NCI-H1105 treated with DMSO at 0.1 percent for 48 hours (cell line): ENCODE measurements at regions not wholly inside any gene's neighbourhood (a gene's known extent, or its start where the extent isn't known, plus 50 kb on each side); places are given as distances from the start of the nearest gene placed in this dataset.

Source experiments
- DNase-seq: peaks from one replicate; lab custom pipeline; 2025; lab: John Stamatoyannopoulos, UW

DNA sequence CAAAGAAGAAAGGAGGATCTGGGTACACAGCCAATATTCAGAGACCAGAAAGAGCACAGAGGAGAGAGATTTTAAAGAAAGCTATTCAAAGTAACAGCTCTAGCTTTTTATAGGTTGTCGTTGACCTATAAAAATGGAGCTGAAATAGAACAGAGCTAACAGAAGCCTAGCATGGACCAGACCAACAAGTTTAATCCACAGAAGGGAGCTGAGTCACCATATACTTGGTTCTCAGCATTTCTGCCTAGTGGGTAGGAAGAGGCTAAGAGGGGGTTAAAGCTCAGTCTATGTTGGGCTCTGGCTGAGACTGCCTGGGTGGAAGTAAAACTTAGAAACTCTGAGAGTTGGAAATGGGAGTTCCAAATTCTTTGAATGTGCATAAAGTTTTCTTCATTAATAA is 678.0 kb upstream of the CDH2 start:
- peak; percentile 19 for DNase-seq

DNA sequence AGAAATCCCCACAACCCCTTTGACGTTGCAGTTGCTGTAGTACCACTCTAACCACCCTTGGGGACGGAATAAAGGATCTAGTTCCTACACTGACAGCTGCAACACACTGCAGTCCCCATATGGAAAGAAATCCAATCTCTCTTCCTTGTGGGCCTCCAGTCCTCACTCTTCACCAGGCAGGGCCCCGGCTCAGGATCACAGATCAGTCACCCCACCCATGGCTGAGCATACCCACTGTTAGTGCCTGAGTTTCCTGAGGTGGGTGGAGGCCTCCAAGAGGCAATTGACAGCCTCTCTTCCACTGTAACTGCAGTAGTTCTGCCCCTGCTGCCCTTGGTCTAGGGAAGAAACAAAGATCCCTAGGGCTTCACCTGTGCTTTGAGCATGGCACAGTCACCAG is 670.0 kb upstream of the CDH2 start:
- DNase-seq, result no peak

DNA sequence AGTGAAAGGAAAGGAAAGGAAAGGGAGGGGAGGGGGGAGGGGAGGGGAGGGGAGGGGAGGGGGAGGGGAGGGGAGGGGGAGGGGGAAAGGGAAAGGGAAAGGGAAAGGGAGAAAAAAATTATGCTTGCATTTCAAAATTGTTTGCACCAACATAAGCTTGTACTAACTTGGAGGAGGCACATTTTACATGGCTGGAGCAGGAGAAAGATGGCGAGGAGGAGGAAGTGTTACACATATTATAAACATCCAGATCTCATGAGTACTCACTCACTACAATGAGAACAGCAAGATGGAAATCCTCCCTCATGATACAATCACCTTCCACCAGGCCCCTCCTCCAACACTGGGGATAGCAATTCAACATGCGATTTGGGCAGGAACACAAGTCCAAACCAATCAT is 660.2 kb upstream of the CDH2 start:
- no peak for DNase-seq

DNA sequence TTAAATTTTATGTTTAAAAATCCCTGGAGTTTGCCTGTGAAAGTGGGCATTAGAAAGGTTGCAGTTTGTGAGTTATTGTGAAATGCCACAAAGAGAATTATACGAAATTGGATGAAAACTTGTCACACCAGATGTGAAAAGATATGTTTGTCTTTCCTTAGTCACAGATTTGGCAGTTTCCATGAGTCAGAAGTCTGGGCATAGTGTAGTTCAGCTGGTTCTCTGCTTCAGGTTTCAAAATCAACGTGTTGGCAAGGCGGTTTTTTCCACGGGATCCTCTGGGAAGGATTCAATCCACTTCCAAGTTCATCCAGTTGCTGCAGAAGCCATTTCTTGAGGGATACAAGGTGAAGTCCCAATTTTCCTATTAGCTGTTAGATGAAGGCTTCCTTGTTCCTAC is 658.0 kb upstream of the CDH2 start:
- no peak for DNase-seq

DNA sequence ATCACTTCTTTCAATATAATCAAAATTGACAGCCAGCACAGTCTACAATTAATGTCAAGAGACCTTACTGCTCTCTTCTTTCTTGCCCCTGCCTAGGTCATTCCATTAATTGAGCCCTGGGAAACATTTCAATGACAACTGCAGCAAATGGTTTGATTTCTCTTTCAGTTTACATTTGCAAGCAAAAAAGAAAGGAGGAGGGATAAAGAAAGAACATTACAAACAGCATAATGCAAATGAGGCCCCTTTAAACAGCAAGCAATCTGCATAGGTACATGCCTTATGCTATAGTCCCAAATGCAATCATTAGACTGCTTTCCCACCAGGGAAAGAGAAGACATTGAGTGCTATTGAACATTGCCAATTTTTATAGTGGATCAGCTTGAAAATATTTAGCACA is 655.0 kb upstream of the CDH2 start:
- DNase-seq, result no peak

DNA sequence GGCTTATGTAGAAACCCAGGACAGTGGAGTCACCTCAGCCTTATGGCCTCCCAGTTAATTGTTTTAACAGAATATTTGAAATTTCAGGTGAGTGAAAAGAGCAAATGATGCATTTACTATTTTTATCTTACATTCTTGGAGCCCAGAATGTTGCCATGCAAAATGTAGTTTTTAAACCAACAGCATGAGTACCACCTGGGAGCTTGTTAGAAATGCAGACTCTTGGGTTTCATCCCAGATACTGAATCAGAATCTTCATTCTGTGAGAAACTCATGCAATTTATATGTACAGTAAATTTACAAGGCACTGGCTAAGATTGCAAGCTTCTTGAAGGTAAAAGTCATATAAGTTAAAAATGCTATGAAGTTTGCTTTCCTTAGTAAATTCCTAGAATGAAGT is 654.5 kb upstream of the CDH2 start:
- no peak for DNase-seq

DNA sequence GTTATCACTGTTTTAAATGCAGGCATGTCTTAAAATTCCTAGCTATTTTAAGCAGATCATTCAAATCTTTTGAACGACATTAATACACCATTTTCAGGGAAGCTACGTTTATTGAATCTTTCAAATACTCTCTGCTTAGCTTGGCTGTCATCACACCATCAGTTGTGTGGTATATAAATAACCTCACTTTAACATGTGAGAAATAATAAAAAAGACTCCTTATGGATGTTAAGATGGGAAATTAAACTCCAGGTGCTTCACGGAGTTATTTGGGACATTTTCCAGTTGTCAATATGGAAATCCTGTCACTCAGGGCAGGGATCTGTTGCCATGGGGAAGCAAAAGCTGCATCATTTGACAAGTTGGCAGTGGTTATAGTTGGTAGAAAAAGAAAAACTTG is 649.2 kb upstream of the CDH2 start:
- no peak for DNase-seq

DNA sequence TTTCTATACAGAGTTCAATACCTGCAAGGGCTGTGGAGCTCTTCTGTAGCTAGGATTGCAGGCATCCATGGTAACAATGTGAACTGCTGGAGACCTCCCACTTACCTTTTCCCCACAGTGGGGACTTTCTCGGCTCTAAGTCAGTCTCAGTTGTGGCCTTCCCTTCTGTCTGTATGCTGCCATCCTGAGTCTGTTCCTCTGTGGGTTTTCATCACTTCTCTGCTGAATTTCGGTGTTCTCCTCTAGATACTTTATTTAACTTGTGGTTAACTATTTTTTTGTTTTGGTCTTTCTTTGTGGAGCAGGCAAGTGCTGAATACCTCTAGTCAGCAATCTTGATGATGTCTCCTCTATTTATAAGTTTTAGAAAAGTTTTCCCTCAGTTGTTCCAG is 647.2 kb upstream of the CDH2 start:
- DNase-seq, result no peak

DNA sequence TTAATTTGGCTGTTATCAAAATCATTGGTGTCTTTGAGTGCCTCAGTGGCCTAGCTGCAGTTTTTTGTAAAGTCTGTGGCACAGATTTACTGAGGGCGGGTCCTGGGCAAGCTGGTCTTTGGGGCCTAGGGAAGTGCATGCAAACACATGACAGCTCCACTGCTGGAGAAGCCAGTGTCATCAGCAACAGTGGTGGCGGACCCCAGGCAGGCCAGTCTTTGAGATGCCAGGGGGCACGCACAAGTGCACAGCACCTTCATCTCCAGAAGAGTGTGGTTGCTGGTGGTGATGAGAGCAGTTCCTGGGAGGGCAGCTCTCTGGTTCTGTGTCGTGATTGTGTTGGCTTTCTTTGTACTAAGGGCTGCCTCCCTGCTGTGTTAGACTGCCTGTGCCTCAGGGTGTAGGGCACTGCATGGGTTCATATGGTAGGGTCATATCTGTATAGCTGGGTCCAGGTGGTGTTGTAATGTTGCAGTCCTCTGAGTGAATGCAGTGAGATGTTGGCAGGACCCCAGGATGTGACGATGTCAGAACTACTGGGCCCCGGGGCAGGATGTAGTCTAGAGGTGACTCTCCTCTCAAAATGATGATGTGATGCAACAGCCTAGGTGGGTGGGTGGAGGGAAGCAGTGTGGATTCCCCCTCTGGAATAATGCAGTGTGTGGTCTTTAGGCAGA is 646.7 kb upstream of the CDH2 start:
- no peak for DNase-seq

DNA sequence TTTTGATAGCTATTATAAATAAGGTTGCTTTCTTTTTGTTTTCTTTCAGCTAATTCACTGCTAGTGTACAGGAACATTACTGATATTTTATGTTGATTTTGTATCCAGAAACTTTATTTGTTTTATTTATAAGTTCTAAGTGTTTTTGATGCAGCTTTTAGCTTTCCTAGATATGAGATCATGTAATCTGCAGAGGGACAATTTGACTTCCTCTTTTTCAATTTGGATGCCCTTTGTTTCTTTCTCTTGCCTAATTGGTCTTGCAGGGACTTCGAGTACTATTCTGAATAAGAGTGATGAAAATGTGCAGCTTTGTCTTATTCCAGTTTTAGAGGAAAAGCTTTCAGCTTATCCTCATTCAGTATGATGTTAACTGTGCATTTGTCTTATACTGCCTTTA is 643.4 kb upstream of the CDH2 start:
- DNase-seq, result no peak

DNA sequence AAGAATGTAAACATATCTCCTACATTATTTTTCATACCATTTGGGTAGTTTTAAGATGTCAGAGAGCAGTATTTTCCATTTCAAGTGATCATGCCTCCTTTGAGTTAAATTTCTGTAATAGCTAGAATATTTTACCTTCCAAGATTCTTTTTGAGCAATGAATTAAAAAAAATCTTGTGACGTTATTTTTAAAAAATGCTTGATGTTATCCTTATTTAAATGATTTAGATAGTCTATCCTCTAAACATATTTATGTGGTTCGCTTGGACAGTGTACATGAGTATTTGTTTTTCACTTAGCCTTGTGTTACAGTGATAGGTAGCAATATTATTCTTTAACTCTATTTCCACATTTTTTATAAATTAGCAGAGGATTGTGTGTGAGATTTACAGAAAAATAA is 639.2 kb upstream of the CDH2 start:
- no peak for DNase-seq

DNA sequence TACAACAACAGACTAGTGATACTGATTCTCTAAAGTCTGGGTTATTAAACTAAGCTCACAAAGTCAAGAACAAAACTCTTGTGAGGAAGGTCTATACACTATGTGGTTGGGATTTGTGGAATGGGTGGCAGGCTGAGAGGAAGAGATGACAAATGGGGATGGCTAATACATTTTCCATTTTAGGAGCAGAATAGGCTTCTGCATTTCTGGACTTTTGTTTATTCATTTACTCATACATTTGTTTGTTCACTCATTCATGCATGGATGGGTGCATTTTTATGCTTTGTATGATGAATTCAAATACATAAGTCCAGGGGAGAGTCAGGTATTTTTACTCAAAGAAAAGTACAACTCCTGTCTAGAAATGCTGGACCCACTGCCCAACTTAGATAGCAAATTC is 637.4 kb upstream of the CDH2 start:
- no peak for DNase-seq

DNA sequence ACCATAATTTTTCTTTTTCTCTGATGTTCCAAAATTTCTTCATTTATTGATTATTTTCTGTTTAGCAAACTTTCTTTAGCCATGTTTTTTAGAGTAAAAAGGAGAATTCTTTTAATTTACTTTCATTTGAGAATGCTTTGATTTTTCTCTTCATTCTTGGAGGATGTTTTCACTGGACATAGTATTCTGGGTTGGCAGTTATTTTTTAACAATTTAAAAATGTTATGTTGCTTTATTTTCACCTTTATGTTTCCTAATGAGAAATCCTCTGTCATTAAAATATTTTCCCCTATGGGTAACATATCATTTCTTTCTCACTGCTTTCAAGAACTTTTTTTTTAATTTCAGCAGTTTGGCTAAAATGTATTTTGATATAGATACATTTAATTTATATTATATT is 631.4 kb upstream of the CDH2 start:
- DNase-seq, result no peak

DNA sequence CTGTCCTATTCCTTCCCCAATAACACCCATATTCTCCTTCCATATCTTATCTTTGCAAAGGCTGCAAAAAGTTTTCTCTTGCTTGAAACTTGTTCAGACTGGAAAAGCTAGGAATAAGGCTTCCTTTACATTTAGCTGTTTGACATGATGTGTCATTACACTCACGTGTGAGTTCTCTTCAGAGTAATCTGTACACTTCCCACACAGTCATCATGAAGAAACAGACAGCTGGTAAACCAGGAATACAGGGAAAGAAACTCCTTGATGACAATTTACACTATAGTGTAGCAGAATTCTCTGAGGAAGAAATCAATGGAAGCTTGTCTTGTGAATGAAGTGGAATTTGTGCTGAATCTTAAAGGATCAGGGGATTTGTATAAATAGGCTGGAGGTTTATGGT is 628.6 kb upstream of the CDH2 start:
- DNase-seq, result no peak

DNA sequence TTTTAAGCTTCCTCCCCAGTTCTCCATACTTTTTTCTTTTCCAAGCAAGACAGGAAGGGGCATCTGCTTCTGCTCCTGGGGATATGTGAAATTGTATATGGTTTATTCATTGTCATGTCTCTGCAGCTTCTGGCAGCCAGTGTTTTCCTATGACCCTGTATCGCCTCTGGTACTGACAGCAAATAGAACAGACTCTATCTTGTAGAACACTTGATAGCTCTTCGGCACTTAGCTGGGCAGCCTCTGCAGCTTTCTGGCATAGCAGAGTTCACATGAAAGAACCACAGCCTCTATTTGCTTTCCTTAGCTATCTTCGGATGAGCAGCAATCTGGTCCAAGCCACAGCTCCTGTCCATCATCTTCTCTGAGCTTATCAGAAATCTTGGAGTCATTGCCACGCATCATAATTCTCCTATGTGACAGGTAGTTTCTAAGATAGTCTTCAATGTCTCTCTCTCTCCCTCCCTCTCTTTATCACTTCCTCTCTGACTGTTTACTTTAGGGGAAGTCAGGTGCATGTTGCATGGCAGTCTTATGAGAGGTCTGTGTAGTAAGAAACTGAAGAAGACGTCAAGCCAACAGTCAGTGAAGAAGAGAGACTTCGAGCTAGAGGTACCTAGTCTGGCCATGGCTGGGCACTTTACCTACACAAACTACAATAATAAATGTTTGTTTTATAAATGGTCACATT is 627.7 kb upstream of the CDH2 start:
- DNase-seq, result no peak

DNA sequence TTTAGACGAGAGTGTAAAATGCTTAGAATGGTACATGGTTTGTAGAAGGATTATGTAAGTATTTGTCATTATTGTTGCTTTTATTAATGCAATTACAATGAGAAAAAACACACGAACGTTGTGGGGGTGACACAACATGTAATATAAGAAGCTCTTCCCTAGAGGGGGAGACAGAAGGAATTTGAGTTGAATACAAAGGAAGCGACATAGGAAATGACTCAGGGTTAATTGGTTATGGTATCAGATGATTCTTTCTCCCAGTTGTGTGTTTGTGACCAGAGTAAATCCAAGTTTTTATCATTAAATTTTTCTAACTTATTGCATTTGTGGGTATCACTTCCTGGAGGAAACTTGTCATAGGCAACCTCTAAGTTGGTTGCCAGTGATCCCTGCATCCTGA is 625.6 kb upstream of the CDH2 start:
- DNase-seq, result no peak

DNA sequence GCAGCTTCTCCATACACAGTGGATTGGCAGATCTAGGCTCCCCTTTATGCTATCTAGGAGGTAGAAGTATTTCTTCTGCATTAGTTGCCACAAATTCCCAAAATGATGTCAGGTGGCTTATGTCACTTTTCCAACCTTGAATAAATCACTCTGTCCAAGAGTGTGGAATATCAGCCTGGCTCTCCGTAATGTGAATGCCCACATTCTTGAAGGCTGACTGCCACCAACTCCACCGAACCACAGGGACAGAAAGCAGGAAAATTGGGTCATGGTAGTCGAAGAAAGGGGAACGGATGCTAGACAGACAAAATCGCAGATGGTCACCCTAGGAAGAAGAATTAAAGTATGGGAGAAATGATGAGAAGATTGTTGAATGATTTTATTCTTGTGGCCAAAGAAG is 624.9 kb upstream of the CDH2 start:
- DNase-seq, result no peak

DNA sequence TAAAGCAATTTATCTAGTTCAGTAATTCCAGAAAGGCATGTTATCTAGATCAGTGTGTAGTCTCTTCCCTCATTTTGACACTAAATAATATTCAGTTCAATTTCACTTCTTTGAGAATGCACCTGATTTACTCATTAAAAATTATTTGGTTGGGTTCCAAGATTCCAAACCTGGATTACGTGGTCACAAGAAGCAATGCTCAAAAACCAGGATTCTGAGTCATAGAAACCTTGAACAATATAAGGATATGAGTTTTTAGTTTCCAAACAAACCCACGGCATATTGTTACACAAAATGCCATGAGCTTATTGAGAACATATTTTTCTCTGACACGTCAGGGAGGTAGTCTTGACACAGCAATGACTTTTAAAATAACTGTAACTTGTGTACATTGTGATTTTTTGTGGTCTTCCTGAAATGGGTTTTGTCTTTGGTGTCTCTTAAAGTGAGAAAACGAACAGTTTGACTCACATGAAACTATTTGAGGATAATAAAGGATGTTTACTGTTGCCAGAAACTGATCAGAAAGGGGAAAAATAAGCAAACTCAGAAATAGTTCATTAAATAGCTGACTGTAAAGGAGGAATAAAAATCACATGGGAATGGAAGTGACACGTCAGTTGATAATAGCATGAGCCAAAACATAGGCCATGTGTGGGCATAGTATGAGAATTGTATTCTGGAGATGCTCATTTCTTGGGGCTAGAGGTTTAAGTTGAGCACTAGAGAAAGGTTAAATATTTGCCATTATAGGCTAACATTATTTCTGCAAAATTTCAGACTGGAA is 617.7 kb upstream of the CDH2 start:
- no peak for DNase-seq

DNA sequence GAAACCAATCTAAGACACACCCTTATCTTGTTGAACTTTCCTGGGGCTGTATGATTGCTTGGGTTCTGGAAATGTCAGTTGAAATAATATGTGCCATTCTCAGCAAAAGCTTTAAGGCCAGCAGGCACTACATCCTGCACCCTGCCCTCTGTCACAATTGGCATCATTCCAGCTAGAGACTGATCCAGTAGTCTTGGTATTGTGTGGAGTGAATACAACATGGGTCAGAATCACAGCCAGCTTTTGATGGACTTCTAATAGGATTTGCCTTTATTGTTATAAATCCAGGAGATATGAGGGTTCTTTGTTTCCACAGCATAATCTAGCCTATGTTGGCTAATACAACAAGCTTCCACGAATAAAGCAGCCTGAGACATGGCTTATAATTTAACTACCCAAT is 617.0 kb upstream of the CDH2 start:
- DNase-seq, result no peak

DNA sequence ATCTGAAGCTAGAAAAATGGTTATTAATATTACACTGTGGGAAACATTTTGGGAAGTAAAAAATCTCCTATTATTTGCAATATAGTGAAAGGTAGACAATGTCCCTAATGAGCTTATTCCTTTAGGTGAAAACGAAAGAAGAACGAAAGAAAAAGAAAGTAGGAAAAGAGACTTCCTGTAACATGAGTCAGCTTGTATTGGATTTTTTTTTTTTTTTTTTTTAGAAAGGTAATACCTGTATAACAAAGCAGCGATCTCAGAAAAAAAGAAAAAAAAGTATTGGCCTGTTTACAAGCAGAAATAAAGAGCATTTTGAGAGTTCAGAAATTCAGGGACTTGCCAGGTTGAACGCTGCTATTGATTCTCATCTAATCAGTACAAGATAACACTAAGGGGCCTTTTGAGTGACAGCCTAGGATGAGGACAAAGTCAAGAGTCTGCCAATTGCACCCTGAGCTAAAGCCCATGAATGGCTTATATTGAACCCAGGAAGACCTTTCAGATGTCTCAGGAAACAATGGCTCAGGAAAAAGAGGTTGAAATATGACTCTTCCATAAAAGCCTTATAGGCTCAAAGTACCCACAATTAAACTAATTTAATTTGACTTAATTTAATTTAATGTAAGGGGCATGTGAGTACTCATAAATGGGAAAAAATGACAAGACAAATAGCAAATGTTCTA is 615.6 kb upstream of the CDH2 start:
- DNase-seq, result peak; percentile 81

DNA sequence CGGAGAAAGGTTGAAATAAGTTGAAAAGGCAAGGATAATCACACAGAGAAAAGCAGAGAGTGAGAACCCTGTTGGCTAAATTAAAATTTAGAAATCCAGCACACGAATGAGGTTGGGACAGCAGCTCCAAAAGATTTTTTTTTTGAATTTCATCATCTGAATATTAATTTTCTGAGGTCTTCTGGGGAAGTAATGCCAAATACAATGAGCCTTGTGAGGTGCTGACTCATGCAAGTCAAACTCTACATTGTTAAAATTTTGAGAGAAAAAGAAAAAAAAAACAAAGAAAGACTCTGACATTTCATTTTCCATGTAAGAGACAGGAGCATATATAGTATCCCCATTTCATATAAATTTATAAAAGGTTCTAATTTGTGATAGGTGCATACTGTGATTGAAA is 614.2 kb upstream of the CDH2 start:
- DNase-seq, result no peak

DNA sequence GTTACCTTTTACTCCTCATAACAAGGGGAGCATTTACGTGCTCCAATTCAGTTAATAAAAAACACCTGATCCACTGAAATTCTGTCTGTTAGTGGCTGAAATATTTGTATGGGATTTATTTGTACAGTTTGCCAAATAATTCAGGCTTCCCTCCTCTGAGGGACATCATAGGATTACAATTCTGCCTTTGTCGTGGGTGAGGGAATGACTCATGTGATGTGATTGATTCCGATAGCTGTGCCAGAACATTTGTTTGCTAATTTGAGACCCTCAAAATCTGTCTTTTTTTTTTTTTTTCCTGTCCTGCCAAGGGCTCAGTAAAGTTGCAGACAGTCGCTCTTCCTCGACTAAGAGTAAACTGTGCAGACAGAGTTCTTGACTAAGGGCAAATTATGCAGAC is 612.6 kb upstream of the CDH2 start:
- no peak for DNase-seq

DNA sequence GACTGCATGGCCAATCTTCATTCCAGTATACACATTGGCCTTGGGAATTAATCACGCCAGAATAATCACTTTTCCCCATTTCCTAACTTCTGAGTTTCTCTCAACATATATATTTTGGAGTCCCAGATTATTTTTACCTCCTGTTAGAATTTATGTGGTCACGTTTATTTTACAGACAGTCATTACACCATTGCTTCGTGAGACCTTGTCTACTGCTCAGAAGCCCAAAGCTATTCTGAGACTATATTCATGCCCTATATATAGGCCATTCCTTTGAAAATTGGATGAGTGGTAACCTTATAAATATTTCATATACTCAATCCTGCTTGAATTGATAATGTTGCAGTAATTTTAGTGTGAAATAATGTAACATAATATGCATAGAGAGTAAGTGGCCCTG is 610.0 kb upstream of the CDH2 start:
- DNase-seq, result no peak
